KMS-11 (cell line): ENCODE measurements at regions not wholly inside any gene's neighbourhood (a gene's known extent, or its start where the extent isn't known, plus 50 kb on each side); places are given as distances from the start of the nearest gene placed in this dataset.

Experiments
- H2AFZ ChIP-seq: fragments of 200-600 bp; sonication (generic); 2 replicates; pipeline ENCODE4 v1.6.1; 2016; ENCODE audit warnings: antibody characterized with exemption, mixed run types, low read depth
- H3K27ac ChIP-seq: fragments of 200-600 bp; sonication (generic); 2 replicates; pipeline ENCODE4 v1.6.1; 2016; ENCODE audit warnings: mild to moderate bottlenecking, mixed run types
- H3K27me3 ChIP-seq: fragments of 200-600 bp; sonication (generic); 2 replicates; pipeline ENCODE4 v1.6.1; 2017; ENCODE audit warnings: mild to moderate bottlenecking, low read depth, mixed run types, moderate library complexity; ENCODE audit not compliant: insufficient read depth
- H3K36me3 ChIP-seq: fragments of 200-600 bp; sonication (generic); 2 replicates; pipeline ENCODE4 v1.6.1; 2017; ENCODE audit warnings: mild to moderate bottlenecking, mixed run types; ENCODE audit not compliant: insufficient read depth
- H3K4me1 ChIP-seq: fragments of 200-600 bp; sonication (generic); 2 replicates; pipeline ENCODE4 v1.6.1; 2016; ENCODE audit warnings: mild to moderate bottlenecking, low read depth, mixed run types; ENCODE audit not compliant: poor library complexity, severe bottlenecking
- H3K4me2 ChIP-seq: fragments of 200-600 bp; sonication (generic); 2 replicates; pipeline ENCODE4 v1.7.0; 2016; ENCODE audit warnings: mild to moderate bottlenecking, mixed run types
- H3K4me3 ChIP-seq: fragments of 200-600 bp; sonication (generic); IDR thresholded peaks from 2 replicates; pipeline ENCODE4 v1.6.1; 2017; ENCODE audit warnings: low read depth, low read length, mixed read lengths; ENCODE audit not compliant: insufficient read depth
- H3K79me2 ChIP-seq: fragments of 200-600 bp; sonication (generic); 2 replicates; pipeline ENCODE4 v1.6.1; 2016; ENCODE audit warnings: low read depth, mixed run types; ENCODE audit not compliant: insufficient read depth
- H3K9ac ChIP-seq: fragments of 200-600 bp; sonication (generic); 2 replicates; pipeline ENCODE4 v1.6.1; 2016; ENCODE audit warnings: mild to moderate bottlenecking, mixed run types
- H4K20me1 ChIP-seq: fragments of 200-600 bp; sonication (generic); 2 replicates; pipeline ENCODE4 v1.6.1; 2016; ENCODE audit warnings: mild to moderate bottlenecking, mixed run types; ENCODE audit not compliant: insufficient read depth
- TF ChIP-seq, protein P1 (sequence below): fragments of 200-600 bp; sonication (generic); conservative IDR thresholded peaks from 2 replicates; pipeline ENCODE4 v1.6.1; 2017; ENCODE audit warnings: low read depth, mild to moderate bottlenecking, antibody characterized with exemption, low read length, moderate library complexity, mixed read lengths

DNA sequence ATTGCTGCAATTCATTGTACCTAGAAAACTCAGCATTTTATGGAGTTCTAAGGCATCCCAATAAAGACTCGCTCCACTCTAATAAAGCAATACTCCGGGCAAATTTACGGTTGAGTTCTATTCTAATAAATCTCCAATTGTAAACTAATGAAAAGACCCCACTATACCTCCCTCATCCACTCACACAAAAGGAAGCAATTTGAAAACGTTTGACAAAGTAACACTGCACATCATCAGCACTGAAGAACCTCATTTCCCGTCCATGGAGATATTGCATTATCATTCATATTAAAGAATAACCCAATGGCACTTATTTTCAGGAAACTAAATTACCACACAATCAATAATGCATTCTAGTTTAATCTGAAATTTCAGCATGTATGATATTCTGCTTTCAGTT is 111.0 kb upstream of the LMO3 start:
- Histone ChIP-seq H3K4me2 (no peak overlapping the region), H4K20me1 (no peaks in the 10 kb centered on the region), H3K27ac (no peak overlapping the region), H3K27me3 (no peaks in the 10 kb centered on the region), H2AFZ (no peak overlapping the region), H3K79me2 (no peaks in the 10 kb centered on the region), H3K9ac (no peak overlapping the region), H3K36me3 (no peaks in the 10 kb centered on the region), H3K4me3 (no peak overlapping the region), H3K4me1 (no peaks in the 10 kb centered on the region)
- TF ChIP-seq, protein P1, sequence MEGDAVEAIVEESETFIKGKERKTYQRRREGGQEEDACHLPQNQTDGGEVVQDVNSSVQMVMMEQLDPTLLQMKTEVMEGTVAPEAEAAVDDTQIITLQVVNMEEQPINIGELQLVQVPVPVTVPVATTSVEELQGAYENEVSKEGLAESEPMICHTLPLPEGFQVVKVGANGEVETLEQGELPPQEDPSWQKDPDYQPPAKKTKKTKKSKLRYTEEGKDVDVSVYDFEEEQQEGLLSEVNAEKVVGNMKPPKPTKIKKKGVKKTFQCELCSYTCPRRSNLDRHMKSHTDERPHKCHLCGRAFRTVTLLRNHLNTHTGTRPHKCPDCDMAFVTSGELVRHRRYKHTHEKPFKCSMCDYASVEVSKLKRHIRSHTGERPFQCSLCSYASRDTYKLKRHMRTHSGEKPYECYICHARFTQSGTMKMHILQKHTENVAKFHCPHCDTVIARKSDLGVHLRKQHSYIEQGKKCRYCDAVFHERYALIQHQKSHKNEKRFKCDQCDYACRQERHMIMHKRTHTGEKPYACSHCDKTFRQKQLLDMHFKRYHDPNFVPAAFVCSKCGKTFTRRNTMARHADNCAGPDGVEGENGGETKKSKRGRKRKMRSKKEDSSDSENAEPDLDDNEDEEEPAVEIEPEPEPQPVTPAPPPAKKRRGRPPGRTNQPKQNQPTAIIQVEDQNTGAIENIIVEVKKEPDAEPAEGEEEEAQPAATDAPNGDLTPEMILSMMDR, result no peak

- Histone ChIP-seq H4K20me1 (no peaks in the 10 kb centered on the region), H3K4me1 (no peaks in the 10 kb centered on the region)
- TF ChIP-seq, protein P1, result no peak
Measured at GRCh38 chr12:16692099-16692498, 86.1 kb upstream of the LMO3 start.

DNA sequence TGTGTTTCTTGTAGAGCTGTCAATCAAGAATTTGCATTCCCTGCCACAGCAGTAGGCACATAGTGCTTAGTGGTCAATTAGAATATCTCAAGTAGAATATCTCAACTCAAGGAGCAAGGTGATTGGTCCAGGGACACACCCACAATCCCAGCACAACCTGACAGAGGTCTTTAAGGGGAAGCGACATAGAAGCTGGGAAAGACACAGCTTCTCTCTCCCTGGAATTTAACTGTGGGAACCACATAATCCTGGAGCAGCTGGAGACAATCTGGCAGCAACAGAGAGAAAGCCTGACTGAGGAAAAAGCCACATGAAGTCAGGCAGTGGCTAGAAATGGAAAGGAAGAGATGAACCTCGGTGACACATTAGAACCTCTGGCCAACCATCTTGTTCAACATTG is 85.7 kb upstream of the LMO3 start:
- no peak overlapping the region for H3K4me3 ChIP-seq
- TF ChIP-seq, protein P1, result no peak

More at GRCh38 chr12:16692099-16692498, 86.1 kb upstream of the LMO3 start:
- no peak overlapping the region for H3K9ac ChIP-seq
- H3K27ac ChIP-seq, result no peak overlapping the region
- no peaks in the 10 kb centered on the region for H3K79me2 ChIP-seq
- H3K27me3 ChIP-seq, result no peaks in the 10 kb centered on the region
- no peak overlapping the region for H2AFZ ChIP-seq
- no peak overlapping the region for H3K4me2 ChIP-seq
- no peak overlapping the region for H3K4me3 ChIP-seq
- H3K36me3 ChIP-seq, result no peaks in the 10 kb centered on the region

DNA sequence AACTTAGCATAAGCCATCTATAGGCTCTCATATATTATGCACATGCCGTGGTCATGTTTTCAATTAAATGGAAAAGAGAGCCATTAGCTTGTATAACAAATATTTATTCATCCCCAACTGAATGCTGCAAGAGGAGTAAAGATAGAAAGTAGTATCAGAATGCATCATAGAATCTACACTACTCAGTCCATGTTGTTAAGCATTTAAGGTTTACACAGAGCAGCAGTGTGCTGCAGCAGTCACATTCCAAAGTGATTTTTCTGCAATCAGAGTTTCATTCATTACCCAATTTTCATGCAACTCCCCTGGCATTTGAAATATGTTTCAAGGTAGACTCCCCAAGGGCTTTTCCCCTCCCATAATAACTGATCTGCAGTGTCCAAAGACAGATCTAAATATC is 82.2 kb upstream of the LMO3 start:
- Histone ChIP-seq H3K27ac (no peak overlapping the region), H3K36me3 (no peaks in the 10 kb centered on the region), H3K79me2 (no peaks in the 10 kb centered on the region), H3K4me3 (no peak overlapping the region), H3K9ac (no peak overlapping the region), H3K4me2 (no peak overlapping the region), H3K4me1 (no peaks in the 10 kb centered on the region), H4K20me1 (no peaks in the 10 kb centered on the region), H2AFZ (no peak overlapping the region), H3K27me3 (no peaks in the 10 kb centered on the region)
- TF ChIP-seq, protein P1, result no peak

More for the DNA sequence above, 85.7 kb upstream of the LMO3 start:
- Histone ChIP-seq H3K27ac (no peak overlapping the region), H3K79me2 (no peaks in the 10 kb centered on the region), H3K27me3 (no peaks in the 10 kb centered on the region), H4K20me1 (no peaks in the 10 kb centered on the region), H3K4me1 (no peaks in the 10 kb centered on the region), H3K9ac (no peak overlapping the region), H2AFZ (no peak overlapping the region), H3K4me2 (no peak overlapping the region), H3K36me3 (no peaks in the 10 kb centered on the region)
